ENCODE measurements at regions not wholly inside any gene's neighbourhood (a gene's known extent, or its start where the extent isn't known, plus 50 kb on each side); places are given as distances from the start of the nearest gene placed in this dataset.

DNA sequence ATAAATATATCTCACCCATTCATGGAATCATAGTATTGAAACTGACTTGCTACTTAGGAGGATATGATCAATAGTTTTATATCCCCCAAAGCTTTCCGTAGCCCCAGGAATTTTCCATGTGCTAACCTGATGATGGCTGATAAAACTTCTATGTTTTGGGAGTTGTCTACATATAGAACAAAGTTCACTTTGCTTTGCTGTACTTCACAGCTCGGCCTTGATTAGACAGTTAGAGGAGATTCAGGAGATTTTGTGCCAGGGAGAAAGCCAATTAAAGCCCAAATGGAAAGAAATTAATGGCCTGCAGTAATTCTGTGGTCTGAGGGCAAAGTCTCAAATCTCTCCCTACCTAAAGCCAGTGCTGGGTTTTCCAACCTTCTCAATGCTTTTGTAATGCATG, 114.9 kb upstream of the SLC34A2 start:
- Histone ChIP-seq H4K91ac (ENCODE audit: low read length) (no peak overlapping the region), H2AFZ (ENCODE audit: low read depth, low read length) (no peak overlapping the region), H2BK12ac (ENCODE audit: low read length in 2 of 2) (no peak overlapping the region), H3K14ac (ENCODE audit: low read length in 2 of 2) (no peak overlapping the region), H2BK120ac (ENCODE audit: low read depth, low read length) (no peak overlapping the region), H3K18ac (ENCODE audit: low read depth in 1 of 2, low read length in 2 of 2) (no peak overlapping the region), H3K27ac (ENCODE audit: low read length, poor library complexity, severe bottlenecking) (no peak overlapping the region), H2BK15ac (ENCODE audit: low read depth, poor library complexity, severe bottlenecking) (no peak overlapping the region), H3K9ac (ENCODE audit: low read length) (no peak overlapping the region), H3K4me1 (ENCODE audit: control insufficient read depth, insufficient read depth, low read depth, low read length) (peaks cover 8% of the 10 kb centered on the region), H3K4me2 (ENCODE audit: low read length, poor library complexity, severe bottlenecking) (no peak overlapping the region), H2BK5ac (ENCODE audit: low read depth, low read length, poor library complexity, severe bottlenecking) (no peak overlapping the region), H4K8ac (ENCODE audit: low read length) (no peak overlapping the region), H3K27me3 (ENCODE audit: control insufficient read depth in 1 of 2, insufficient read depth in 1 of 2, low read length in 2 of 2) (peaks cover 0 to 19% of the 10 kb centered on the region in 2 experiments), H3K4me3 (ENCODE audit: insufficient read depth in 1 of 2, low read depth in 1 of 2, low read length in 2 of 2) (no peak overlapping the region), H3K9me3 (ENCODE audit: control insufficient read depth, low read length) (no peaks in the 10 kb centered on the region), H3K23ac (ENCODE audit: low read length in 2 of 2) (no peak overlapping the region), H3K36me3 (ENCODE audit: control insufficient read depth in 1 of 2, insufficient read depth in 2 of 2, low read depth in 1 of 2, low read length in 2 of 2) (no peaks in the 10 kb centered on the region), H2AK5ac (ENCODE audit: low read length, severe bottlenecking) (no peak overlapping the region), H3K79me1 (replicated peaks; ENCODE audit: low read length, poor library complexity, severe bottlenecking) (no peaks in the 10 kb centered on the region), H3K4ac (ENCODE audit: low read depth in 1 of 2, low read length in 2 of 2) (no peak overlapping the region)
- WGBS = 77% methylated on average over 2 of the region's 2 CpGs
- DNase-seq = no peak

DNA sequence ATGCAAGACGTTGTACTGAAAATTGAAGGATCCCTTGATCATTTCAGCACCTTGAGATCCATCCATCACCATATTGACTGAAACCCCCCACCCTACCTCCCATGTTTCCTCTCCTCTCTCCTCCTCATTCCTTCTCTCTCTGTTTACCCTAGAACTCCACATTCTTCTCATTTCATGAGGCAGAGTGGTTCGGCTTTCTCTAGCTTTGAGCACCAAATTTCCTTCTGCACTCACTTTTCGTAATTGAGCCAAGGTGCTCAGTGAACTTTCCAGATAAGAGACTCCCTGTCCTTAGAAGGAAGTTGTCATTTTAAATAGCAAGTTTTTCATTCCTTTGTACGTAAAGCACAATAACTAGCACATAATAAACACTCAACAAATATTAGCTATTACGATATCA, 108.3 kb upstream of the SLC34A2 start:
- Histone ChIP-seq H2BK12ac (ENCODE audit: low read length in 2 of 2) (no peak overlapping the region), H3K27ac (ENCODE audit: low read length, poor library complexity, severe bottlenecking) (no peak overlapping the region), H4K8ac (ENCODE audit: low read length) (no peak overlapping the region), H3K9ac (ENCODE audit: low read length) (no peak overlapping the region), H3K4me2 (ENCODE audit: low read length, poor library complexity, severe bottlenecking) (no peak overlapping the region), H3K23ac (ENCODE audit: low read length in 2 of 2) (no peak overlapping the region), H3K4me3 (ENCODE audit: insufficient read depth in 1 of 2, low read depth in 1 of 2, low read length in 2 of 2) (no peak overlapping the region), H2BK120ac (ENCODE audit: low read depth, low read length) (no peak overlapping the region), H2BK5ac (ENCODE audit: low read depth, low read length, poor library complexity, severe bottlenecking) (no peak overlapping the region), H3K14ac (ENCODE audit: low read length in 2 of 2) (no peak overlapping the region), H2BK15ac (ENCODE audit: low read depth, poor library complexity, severe bottlenecking) (no peak overlapping the region), H3K9me3 (ENCODE audit: control insufficient read depth, low read length) (no peaks in the 10 kb centered on the region), H3K36me3 (ENCODE audit: control insufficient read depth in 1 of 2, insufficient read depth in 2 of 2, low read depth in 1 of 2, low read length in 2 of 2) (no peaks in the 10 kb centered on the region), H3K4ac (ENCODE audit: low read depth in 1 of 2, low read length in 2 of 2) (no peak overlapping the region), H2AK5ac (ENCODE audit: low read length, severe bottlenecking) (no peak overlapping the region), H3K79me1 (replicated peaks; ENCODE audit: low read length, poor library complexity, severe bottlenecking) (no peaks in the 10 kb centered on the region), H3K4me1 (ENCODE audit: control insufficient read depth, insufficient read depth, low read depth, low read length) (peaks cover 2% of the 10 kb centered on the region), H3K27me3 (ENCODE audit: control insufficient read depth in 1 of 2, insufficient read depth in 1 of 2, low read length in 2 of 2) (peaks cover 0 to 4% of the 10 kb centered on the region in 2 experiments), H2AFZ (ENCODE audit: low read depth, low read length) (no peak overlapping the region), H3K18ac (ENCODE audit: low read depth in 1 of 2, low read length in 2 of 2) (no peak overlapping the region), H4K91ac (ENCODE audit: low read length) (no peak overlapping the region)
- WGBS = 95% methylated on average over 4 of the region's 5 CpGs
- no peak for DNase-seq

DNA sequence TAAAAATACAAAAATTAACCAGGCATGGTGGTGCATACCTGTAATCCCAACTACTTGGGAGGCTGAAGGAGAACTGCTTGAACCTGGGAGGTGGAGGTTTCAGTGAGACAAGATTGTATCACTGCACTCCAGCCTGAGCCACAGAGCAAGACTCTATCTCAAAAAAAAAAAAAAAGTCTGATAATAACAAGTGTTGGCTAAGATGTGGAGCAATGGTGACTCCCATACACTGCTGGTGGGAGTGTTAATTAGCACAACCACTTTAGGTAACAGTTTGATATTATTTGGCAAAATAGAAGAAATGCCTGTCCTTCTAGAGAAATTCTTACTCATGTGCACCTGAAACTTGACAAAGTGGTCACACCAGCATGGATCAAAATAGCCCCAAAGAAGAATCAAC, 106.2 kb upstream of the SLC34A2 start:
- Histone ChIP-seq H3K4me1 (ENCODE audit: control insufficient read depth, insufficient read depth, low read depth, low read length) (no peaks in the 10 kb centered on the region), H3K23ac (ENCODE audit: low read length in 2 of 2) (no peak overlapping the region), H2AFZ (ENCODE audit: low read depth, low read length) (no peak overlapping the region), H4K91ac (ENCODE audit: low read length) (no peak overlapping the region), H3K27ac (ENCODE audit: low read length, poor library complexity, severe bottlenecking) (no peak overlapping the region), H2BK5ac (ENCODE audit: low read depth, low read length, poor library complexity, severe bottlenecking) (no peak overlapping the region), H3K9me3 (ENCODE audit: control insufficient read depth, low read length) (no peaks in the 10 kb centered on the region), H3K4me2 (ENCODE audit: low read length, poor library complexity, severe bottlenecking) (no peak overlapping the region), H3K4me3 (ENCODE audit: insufficient read depth in 1 of 2, low read depth in 1 of 2, low read length in 2 of 2) (no peak overlapping the region), H3K9ac (ENCODE audit: low read length) (no peak overlapping the region), H2BK12ac (ENCODE audit: low read length in 2 of 2) (no peak overlapping the region), H2BK120ac (ENCODE audit: low read depth, low read length) (no peak overlapping the region), H2AK5ac (ENCODE audit: low read length, severe bottlenecking) (no peak overlapping the region), H3K14ac (ENCODE audit: low read length in 2 of 2) (no peak overlapping the region), H3K27me3 (ENCODE audit: control insufficient read depth in 1 of 2, insufficient read depth in 1 of 2, low read length in 2 of 2) (peaks cover 0 to 4% of the 10 kb centered on the region in 2 experiments), H3K4ac (ENCODE audit: low read depth in 1 of 2, low read length in 2 of 2) (no peak overlapping the region), H3K36me3 (ENCODE audit: control insufficient read depth in 1 of 2, insufficient read depth in 2 of 2, low read depth in 1 of 2, low read length in 2 of 2) (no peaks in the 10 kb centered on the region), H2BK15ac (ENCODE audit: low read depth, poor library complexity, severe bottlenecking) (no peak overlapping the region), H3K79me1 (replicated peaks; ENCODE audit: low read length, poor library complexity, severe bottlenecking) (no peaks in the 10 kb centered on the region), H3K18ac (ENCODE audit: low read depth in 1 of 2, low read length in 2 of 2) (no peak overlapping the region), H4K8ac (ENCODE audit: low read length) (no peak overlapping the region)
- DNase-seq = no peak

DNA sequence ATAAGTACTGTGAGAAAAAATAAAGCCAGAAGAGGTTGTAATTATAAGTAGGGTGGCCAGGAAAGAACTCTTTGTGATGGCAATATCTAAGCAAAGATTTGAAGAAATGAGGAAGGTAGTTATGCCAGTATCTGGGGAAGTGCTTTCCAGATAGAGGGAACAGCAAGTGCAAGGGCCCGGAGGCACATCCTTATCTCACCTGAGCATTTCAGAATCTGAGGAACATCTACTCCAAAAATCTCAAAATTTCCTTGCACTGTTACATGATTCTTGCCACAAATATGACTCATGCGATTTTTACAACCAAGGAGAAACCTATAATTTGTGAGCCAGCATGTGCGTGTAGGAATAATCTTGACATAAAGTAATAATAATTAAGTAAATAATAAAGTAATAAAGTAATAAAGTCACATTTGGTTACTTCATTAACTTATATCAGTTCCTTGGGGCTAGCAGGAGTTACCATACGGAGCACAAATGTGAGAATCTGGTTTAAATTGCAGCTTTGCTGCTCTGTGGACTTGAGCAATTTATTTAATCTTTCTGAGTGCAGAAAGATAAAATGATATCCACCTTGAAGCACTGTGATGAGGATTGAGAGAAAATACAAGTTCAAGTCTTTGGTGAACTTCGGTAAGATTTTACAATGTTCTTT, 105.1 kb upstream of the SLC34A2 start:
- no peak overlapping the region for H2BK120ac ChIP-seq (ENCODE audit: low read depth, low read length)
- no peak overlapping the region for H3K23ac ChIP-seq (ENCODE audit: low read length in 2 of 2)
- no peak overlapping the region for H4K8ac ChIP-seq (ENCODE audit: low read length)
- DNase-seq = no peak
- peaks cover 0 to 15% of the 10 kb centered on the region in 2 experiments for H3K27me3 ChIP-seq (ENCODE audit: control insufficient read depth in 1 of 2, insufficient read depth in 1 of 2, low read length in 2 of 2)
- H2AK5ac ChIP-seq (ENCODE audit: low read length, severe bottlenecking) = no peak overlapping the region
- H3K27ac ChIP-seq (ENCODE audit: low read length, poor library complexity, severe bottlenecking) = no peak overlapping the region
- no peak overlapping the region for H3K4me3 ChIP-seq (ENCODE audit: insufficient read depth in 1 of 2, low read depth in 1 of 2, low read length in 2 of 2)
- H3K14ac ChIP-seq (ENCODE audit: low read length in 2 of 2) = no peak overlapping the region
- no peak overlapping the region for H2BK15ac ChIP-seq (ENCODE audit: low read depth, poor library complexity, severe bottlenecking)
- H3K18ac ChIP-seq (ENCODE audit: low read depth in 1 of 2, low read length in 2 of 2) = no peak overlapping the region
- H3K4me2 ChIP-seq (ENCODE audit: low read length, poor library complexity, severe bottlenecking) = no peak overlapping the region
- H4K91ac ChIP-seq (ENCODE audit: low read length) = no peak overlapping the region
- no peak overlapping the region for H3K4ac ChIP-seq (ENCODE audit: low read depth in 1 of 2, low read length in 2 of 2)
- H3K79me1 ChIP-seq (replicated peaks; ENCODE audit: low read length, poor library complexity, severe bottlenecking) = no peaks in the 10 kb centered on the region
- no peaks in the 10 kb centered on the region for H3K4me1 ChIP-seq (ENCODE audit: control insufficient read depth, insufficient read depth, low read depth, low read length)
- H2AFZ ChIP-seq (ENCODE audit: low read depth, low read length) = no peak overlapping the region
- H2BK5ac ChIP-seq (ENCODE audit: low read depth, low read length, poor library complexity, severe bottlenecking) = no peak overlapping the region
- no peak overlapping the region for H2BK12ac ChIP-seq (ENCODE audit: low read length in 2 of 2)
- no peaks in the 10 kb centered on the region for H3K36me3 ChIP-seq (ENCODE audit: control insufficient read depth in 1 of 2, insufficient read depth in 2 of 2, low read depth in 1 of 2, low read length in 2 of 2)
- WGBS = 96% methylated on average over 2 of the region's 5 CpGs
- H3K9me3 ChIP-seq (ENCODE audit: control insufficient read depth, low read length) = no peaks in the 10 kb centered on the region
- H3K9ac ChIP-seq (ENCODE audit: low read length) = no peak overlapping the region

Measured in mesenchymal stem cell (in vitro differentiated cells and primary cell).